ENCODE measurements at regions not wholly inside any gene's neighbourhood (a gene's known extent, or its start where the extent isn't known, plus 50 kb on each side); places are given as distances from the start of the nearest gene placed in this dataset.

- no peak overlapping the region for H3K4me3 ChIP-seq
- no peak overlapping the region for H3K27ac ChIP-seq
- H3K36me3 ChIP-seq: no peaks in the 10 kb centered on the region
- DNase-seq (ENCODE audit: low spot score): no peak
- no peak for TF ChIP-seq CTCF (IDR thresholded peaks at IDR 0.05)
- H3K27me3 ChIP-seq: no peaks in the 10 kb centered on the region
- H3K9me3 ChIP-seq: no peaks in the 10 kb centered on the region
- no peaks in the 10 kb centered on the region for H3K4me1 ChIP-seq
Observed at GRCh38 chr4:120508036-120508435, 414.5 kb downstream of the PRDM5 start.

- Histone ChIP-seq H3K4me1 (no peaks in the 10 kb centered on the region), H3K4me3 (no peak overlapping the region), H3K27ac (no peak overlapping the region), H3K9me3 (no peaks in the 10 kb centered on the region), H3K27me3 (no peaks in the 10 kb centered on the region), H3K36me3 (no peaks in the 10 kb centered on the region)
- no peak for TF ChIP-seq CTCF (IDR thresholded peaks at IDR 0.05)
- no peak for DNase-seq (ENCODE audit: low spot score)
Observed at GRCh38 chr4:120506536-120506935, 416.0 kb downstream of the PRDM5 start.

GRCh38 chr4:120498678-120499077, 423.8 kb downstream of the PRDM5 start:
- H3K27me3 ChIP-seq: no peaks in the 10 kb centered on the region
- no peak overlapping the region for H3K27ac ChIP-seq
- DNase-seq (ENCODE audit: low spot score): no peak
- TF ChIP-seq CTCF (IDR thresholded peaks at IDR 0.05): no peak
- no peak overlapping the region for H3K4me3 ChIP-seq
- H3K9me3 ChIP-seq: no peaks in the 10 kb centered on the region
- no peaks in the 10 kb centered on the region for H3K4me1 ChIP-seq
- no peaks in the 10 kb centered on the region for H3K36me3 ChIP-seq

- H3K4me1 ChIP-seq: no peaks in the 10 kb centered on the region
- no peak for DNase-seq (ENCODE audit: low spot score)
- no peak for TF ChIP-seq CTCF (IDR thresholded peaks at IDR 0.05)
Observed at GRCh38 chr4:120491481-120491880, 424.8 kb upstream of the MAD2L1 start.

GRCh38 chr4:120481756-120482155, 415.1 kb upstream of the MAD2L1 start:
- H3K4me3 ChIP-seq: no peak overlapping the region
- no peaks in the 10 kb centered on the region for H3K36me3 ChIP-seq
- TF ChIP-seq CTCF (IDR thresholded peaks at IDR 0.05): no peak
- H3K9me3 ChIP-seq: no peaks in the 10 kb centered on the region
- DNase-seq (ENCODE audit: low spot score): no peak
- H3K4me1 ChIP-seq: no peaks in the 10 kb centered on the region
- H3K27ac ChIP-seq: no peak overlapping the region
- no peaks in the 10 kb centered on the region for H3K27me3 ChIP-seq

More at GRCh38 chr4:120491481-120491880, 424.8 kb upstream of the MAD2L1 start:
- H3K27me3 ChIP-seq: no peaks in the 10 kb centered on the region
- H3K27ac ChIP-seq: no peak overlapping the region
- H3K36me3 ChIP-seq: no peaks in the 10 kb centered on the region
- no peaks in the 10 kb centered on the region for H3K9me3 ChIP-seq
- no peak overlapping the region for H3K4me3 ChIP-seq

- Histone ChIP-seq H3K27me3 (no peaks in the 10 kb centered on the region), H3K4me1 (no peaks in the 10 kb centered on the region), H3K36me3 (no peaks in the 10 kb centered on the region), H3K27ac (no peak overlapping the region), H3K4me3 (no peak overlapping the region), H3K9me3 (no peaks in the 10 kb centered on the region)
- DNase-seq (ENCODE audit: low spot score): no peak
- no peak for TF ChIP-seq CTCF (IDR thresholded peaks at IDR 0.05)
Observed at GRCh38 chr4:120472447-120473131, 405.9 kb upstream of the MAD2L1 start.

Measured in right atrium auricular region (tissue), 2 donors.